Stomach (tissue), 4 donors: ENCODE measurements at regions not wholly inside any gene's neighbourhood (a gene's known extent, or its start where the extent isn't known, plus 50 kb on each side); places are given as distances from the start of the nearest gene placed in this dataset.

Experiments used
- CTCF ChIP-seq, 7 experiments: fragments of 450-650 bp in 4 of 7; fragments of 200-600 bp in 3 of 7; sonication (generic) in 3 of 7; IDR thresholded peaks; one replicate each; pipeline ENCODE4 v1.5.1; 2016 to 2019; ENCODE audit warnings: antibody characterized with exemption in 7 of 7, control low read depth in 2 of 7, mild to moderate bottlenecking in 1 of 7
- POLR2A ChIP-seq, 4 donors: fragments of 450-650 bp; IDR thresholded peaks; one replicate each; pipeline ENCODE4 v1.6.1; 2016; ENCODE audit warnings: antibody characterized with exemption in 4 of 4, control low read depth in 2 of 4, mild to moderate bottlenecking in 1 of 4, moderate library complexity in 1 of 4
- POLR2AphosphoS5 ChIP-seq, 3 donors: sonication (generic); formaldehyde crosslinking; IDR thresholded peaks; one replicate each; pipeline ENCODE4 v1.6.1; 2016; ENCODE audit warnings: antibody characterized with exemption in 3 of 3

- TF ChIP-seq POLR2A (IDR thresholded peaks at IDR 0.05): no peak
- no peak for TF ChIP-seq POLR2AphosphoS5 (IDR thresholded peaks at IDR 0.05)
- no peak for TF ChIP-seq CTCF (IDR thresholded peaks at IDR 0.05)
Observed at GRCh38 chr2:105660489-105660888, 84.2 kb upstream of the NCK2 start.
